HCEC 1CT (cell line): ENCODE measurements at regions not wholly inside any gene's neighbourhood (a gene's known extent, or its start where the extent isn't known, plus 50 kb on each side); places are given as distances from the start of the nearest gene placed in this dataset.

ENCODE experiments used
- DNase-seq: peaks from one replicate; pipeline ENCODE4 v3.0.0-alpha.2; 2017

- no peak for DNase-seq
Measured at GRCh38 chr2:8482432-8482831, 199.4 kb upstream of the ID2 start.

- DNase-seq = no peak
Measured at GRCh38 chr2:8484502-8485283, 197.2 kb upstream of the ID2 start.

GRCh38 chr2:8485736-8486135 is 196.1 kb upstream of the ID2 start:
- DNase-seq = no peak

GRCh38 chr2:8486141-8486540 is 195.7 kb upstream of the ID2 start:
- no peak for DNase-seq

GRCh38 chr2:8487461-8487932 is 194.4 kb upstream of the ID2 start:
- DNase-seq = no peak

- DNase-seq = no peak
Measured at GRCh38 chr2:8488001-8488738, 193.7 kb upstream of the ID2 start.

GRCh38 chr2:8489221-8489620 is 192.6 kb upstream of the ID2 start:
- no peak for DNase-seq

GRCh38 chr2:8489751-8490150 is 192.1 kb upstream of the ID2 start:
- no peak for DNase-seq

- no peak for DNase-seq
Measured at GRCh38 chr2:8490166-8490721, 191.6 kb upstream of the ID2 start.

- DNase-seq = no peak
Measured at GRCh38 chr2:8491296-8492027, 190.4 kb upstream of the ID2 start.

GRCh38 chr2:8494151-8494550 is 187.7 kb upstream of the ID2 start:
- DNase-seq = no peak

GRCh38 chr2:8494589-8494988 is 187.3 kb upstream of the ID2 start:
- no peak for DNase-seq

GRCh38 chr2:8495189-8495989 is 186.5 kb upstream of the ID2 start:
- DNase-seq = no peak

- DNase-seq = no peak
Measured at GRCh38 chr2:8496079-8496478, 185.8 kb upstream of the ID2 start.

- no peak for DNase-seq
Measured at GRCh38 chr2:8496617-8497016, 185.2 kb upstream of the ID2 start.

GRCh38 chr2:8498994-8499393 is 182.9 kb upstream of the ID2 start:
- no peak for DNase-seq

- DNase-seq = no peak
Measured at GRCh38 chr2:8500124-8501054, 181.5 kb upstream of the ID2 start.

- DNase-seq = no peak
Measured at GRCh38 chr2:8501061-8501720, 180.7 kb upstream of the ID2 start.

GRCh38 chr2:8502316-8502715 is 179.5 kb upstream of the ID2 start:
- no peak for DNase-seq

- no peak for DNase-seq
Measured at GRCh38 chr2:8505311-8505920, 176.4 kb upstream of the ID2 start.
